Stomach (tissue), 4 donors: ENCODE measurements at regions not wholly inside any gene's neighbourhood (a gene's known extent, or its start where the extent isn't known, plus 50 kb on each side); places are given as distances from the start of the nearest gene placed in this dataset.

Experiments
- POLR2AphosphoS5 ChIP-seq, 3 donors: sonication (generic); formaldehyde crosslinking; IDR thresholded peaks; one replicate each; pipeline ENCODE4 v1.6.1; 2016; ENCODE audit warnings: antibody characterized with exemption in 3 of 3
- TF ChIP-seq, protein P1 (sequence below), 7 experiments: fragments of 450-650 bp in 4 of 7; fragments of 200-600 bp in 3 of 7; sonication (generic) in 3 of 7; IDR thresholded peaks; one replicate each; pipeline ENCODE4 v1.5.1; 2016 to 2019; ENCODE audit warnings: antibody characterized with exemption in 7 of 7, control low read depth in 2 of 7, mild to moderate bottlenecking in 1 of 7

DNA sequence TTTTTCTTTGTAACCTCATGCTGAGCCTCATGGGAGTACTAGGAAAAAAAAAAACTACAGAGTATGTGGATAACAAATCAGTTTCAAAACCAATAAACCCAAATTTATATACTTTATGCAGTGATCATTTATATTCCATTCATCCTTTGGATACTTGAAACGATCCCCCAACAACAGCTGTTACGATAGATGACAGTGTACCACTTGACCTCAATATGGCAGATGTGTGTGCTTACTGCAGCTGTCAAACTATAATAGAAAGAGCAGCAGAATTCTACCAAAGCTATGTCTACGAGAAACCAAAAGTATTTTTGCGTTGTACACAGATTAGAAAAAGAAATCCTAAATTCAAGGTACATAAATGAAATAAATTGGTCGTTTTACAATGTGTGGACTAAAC, 337.8 kb downstream of the PDGFC start:
- TF ChIP-seq, protein P1, sequence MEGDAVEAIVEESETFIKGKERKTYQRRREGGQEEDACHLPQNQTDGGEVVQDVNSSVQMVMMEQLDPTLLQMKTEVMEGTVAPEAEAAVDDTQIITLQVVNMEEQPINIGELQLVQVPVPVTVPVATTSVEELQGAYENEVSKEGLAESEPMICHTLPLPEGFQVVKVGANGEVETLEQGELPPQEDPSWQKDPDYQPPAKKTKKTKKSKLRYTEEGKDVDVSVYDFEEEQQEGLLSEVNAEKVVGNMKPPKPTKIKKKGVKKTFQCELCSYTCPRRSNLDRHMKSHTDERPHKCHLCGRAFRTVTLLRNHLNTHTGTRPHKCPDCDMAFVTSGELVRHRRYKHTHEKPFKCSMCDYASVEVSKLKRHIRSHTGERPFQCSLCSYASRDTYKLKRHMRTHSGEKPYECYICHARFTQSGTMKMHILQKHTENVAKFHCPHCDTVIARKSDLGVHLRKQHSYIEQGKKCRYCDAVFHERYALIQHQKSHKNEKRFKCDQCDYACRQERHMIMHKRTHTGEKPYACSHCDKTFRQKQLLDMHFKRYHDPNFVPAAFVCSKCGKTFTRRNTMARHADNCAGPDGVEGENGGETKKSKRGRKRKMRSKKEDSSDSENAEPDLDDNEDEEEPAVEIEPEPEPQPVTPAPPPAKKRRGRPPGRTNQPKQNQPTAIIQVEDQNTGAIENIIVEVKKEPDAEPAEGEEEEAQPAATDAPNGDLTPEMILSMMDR (IDR thresholded peaks at IDR 0.05), result no peak
- no peak for TF ChIP-seq POLR2AphosphoS5 (IDR thresholded peaks at IDR 0.05)
